Caco-2 (cell line): ENCODE measurements at regions not wholly inside any gene's neighbourhood (a gene's known extent, or its start where the extent isn't known, plus 50 kb on each side); places are given as distances from the start of the nearest gene placed in this dataset.

ENCODE experiments used
- BruUV-seq: library from RNA; stranded (reverse); fragments of 400-500 nt; replicated peaks from 2 replicates; lab custom pipeline; 2021; lab: Mats Ljungman, UMichigan
- CTCF ChIA-PET: fragments of 300-600 bp; sonication (Branson Sonifier 250); formaldehyde crosslinking; loops from one replicate; lab custom pipeline; 2022; ENCODE audit warnings: antibody characterized with exemption; lab: Charles Lee
- POLR2A ChIA-PET: fragments of 300-600 bp; sonication (Branson Sonifier 250); formaldehyde crosslinking; loops from one replicate; lab custom pipeline; 2022; ENCODE audit warnings: antibody characterized with exemption; lab: Charles Lee
- DNase-seq, 2 experiments: peaks; one replicate each; pipeline versions ENCODE4 v3.0.0 to v3.0.0-alpha.2; 2020 to 2022
- H3K27me3 ChIP-seq: replicated peaks from 2 replicates; pipeline ENCODE4 v1.6.0; 2011; ENCODE audit warnings: low read length; ENCODE audit not compliant: control insufficient read depth, insufficient read depth
- H3K36me3 ChIP-seq: 2 replicates; pipeline ENCODE4 v1.5.1; 2011; ENCODE audit warnings: low read length; ENCODE audit not compliant: control insufficient read depth, insufficient read depth
- H3K4me1 ChIP-seq: fragments of 250-450 bp; sonication (Bioruptor Pico); 2 replicates; pipeline ENCODE4 v1.5.1; 2020; ENCODE audit warnings: mild to moderate bottlenecking
- H3K4me3 ChIP-seq: 2 replicates; pipeline ENCODE4 v1.5.1; 2011; ENCODE audit warnings: low read depth, mild to moderate bottlenecking, control low read depth, low read length
- H3K9me3 ChIP-seq: fragments of 250-450 bp; sonication (Bioruptor Pico); 2 replicates; pipeline ENCODE4 v1.5.1; 2020; ENCODE audit warnings: mild to moderate bottlenecking, moderate library complexity
- H3K27ac Mint-ChIP-seq: one replicate; pipeline ENCODE4 v1.8.0; 2022; ENCODE audit warnings: mixed read lengths; ENCODE audit not compliant: unreplicated experiment
- H3K27me3 Mint-ChIP-seq: one replicate; pipeline ENCODE4 v1.8.0; 2022; ENCODE audit warnings: mixed read lengths; ENCODE audit not compliant: insufficient read depth, unreplicated experiment
- H3K36me3 Mint-ChIP-seq: one replicate; pipeline ENCODE4 v1.8.0; 2022; ENCODE audit warnings: mild to moderate bottlenecking, mixed read lengths; ENCODE audit not compliant: insufficient read depth, unreplicated experiment
- H3K4me1 Mint-ChIP-seq: one replicate; pipeline ENCODE4 v1.8.0; 2022; ENCODE audit warnings: low read depth, mixed read lengths; ENCODE audit not compliant: unreplicated experiment
- H3K4me3 Mint-ChIP-seq: one replicate; pipeline ENCODE4 v1.8.0; 2022; ENCODE audit warnings: mild to moderate bottlenecking, moderate library complexity, mixed read lengths; ENCODE audit not compliant: unreplicated experiment
- H3K9me3 Mint-ChIP-seq: one replicate; pipeline ENCODE4 v1.8.0; 2022; ENCODE audit warnings: mixed read lengths; ENCODE audit not compliant: unreplicated experiment
- CTCF ChIP-seq, 2 experiments: fragments of 200-600 bp in 1 of 2; IDR thresholded peaks; 1 replicate in 1 of 2; 2 replicates in 1 of 2; pipeline versions ENCODE4 v1.5.1 to v1.8.0; 2011 to 2022; ENCODE audit warnings: antibody characterized with exemption in 1 of 2, control low read depth in 1 of 2, inconsistent platforms in 1 of 2, low read depth in 1 of 2, low read length in 1 of 2, mild to moderate bottlenecking in 1 of 2, moderate library complexity in 1 of 2; ENCODE audit not compliant: insufficient read depth in 1 of 2, severe bottlenecking in 1 of 2, unreplicated experiment in 1 of 2
- intact Hi-C: fragments of 100-400 bp; cut with micrococcal nuclease; formaldehyde crosslinking; loops from one replicate; pipeline ENCODE4 v1.10.0; 2022; ENCODE audit not compliant: unreplicated experiment

DNA sequence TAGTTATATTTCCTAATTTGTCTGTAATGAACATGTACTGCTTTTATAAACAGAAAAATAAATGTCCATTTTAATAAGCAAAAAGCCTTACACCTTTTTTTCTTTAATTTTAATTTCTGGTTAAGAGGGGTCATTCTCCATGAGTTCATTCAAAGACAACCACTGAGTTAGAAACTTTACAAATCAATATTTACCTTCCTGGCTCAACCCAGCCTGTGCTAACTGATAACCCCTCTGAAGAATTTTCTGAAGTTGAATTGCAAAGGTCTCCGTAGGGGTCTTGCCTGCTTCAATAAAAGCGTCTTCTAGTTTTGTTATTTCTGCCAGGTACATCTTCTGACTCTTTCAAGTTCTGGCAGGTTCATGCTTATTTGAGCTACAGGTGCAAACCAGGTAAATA, 440.4 kb upstream of the SALL1 start:
- H3K27me3 Mint-ChIP-seq, result no peaks in the 10 kb centered on the region
- no peak overlapping the region for H3K4me3 ChIP-seq
- DNase-seq, result no peak
- no peaks in the 10 kb centered on the region for H3K9me3 ChIP-seq
- POLR2A ChIA-PET, result interaction anchor here (0.7 kb wide), 1 partner anchor 23 kb away, joined by 3 read pairs; no protein-coding TSS in a partner anchor
- no peak for TF ChIP-seq CTCF (IDR thresholded peaks at IDR 0.05; ENCODE audit: insufficient read depth in 1 of 2, low read depth in 1 of 2, low read length in 1 of 2, severe bottlenecking in 1 of 2, unreplicated experiment in 1 of 2)
- intact Hi-C loops, result no loop called here
- H3K27ac Mint-ChIP-seq, result no peak overlapping the region
- H3K9me3 Mint-ChIP-seq, result no peaks in the 10 kb centered on the region
- no TSS peak for BruUV-seq
- CTCF ChIA-PET, result no interaction called here
- no peaks in the 10 kb centered on the region for H3K36me3 ChIP-seq
- no peaks in the 10 kb centered on the region for H3K4me1 ChIP-seq
- H3K4me3 Mint-ChIP-seq, result no peak overlapping the region
- H3K27me3 ChIP-seq, result no peaks in the 10 kb centered on the region
- H3K4me1 Mint-ChIP-seq, result no peaks in the 10 kb centered on the region
- H3K36me3 Mint-ChIP-seq, result no peaks in the 10 kb centered on the region

GRCh38 chr16:51579652-51580360, 428.7 kb upstream of the SALL1 start:
- no peak for TF ChIP-seq CTCF (IDR thresholded peaks at IDR 0.05; ENCODE audit: insufficient read depth in 1 of 2, low read depth in 1 of 2, low read length in 1 of 2, severe bottlenecking in 1 of 2, unreplicated experiment in 1 of 2)
- no TSS peak for BruUV-seq
- 0 out of 2 replicates have a peak, but pooled peaks cover 2% of the 10 kb centered on the region for H3K27me3 ChIP-seq
- Mint-ChIP-seq H3K4me3 (no peak overlapping the region), H3K36me3 (no peaks in the 10 kb centered on the region), H3K27me3 (peaks cover 10% of the 10 kb centered on the region), H3K4me1 (no peaks in the 10 kb centered on the region), H3K9me3 (no peaks in the 10 kb centered on the region), H3K27ac (no peak overlapping the region)
- no peaks in the 10 kb centered on the region for H3K36me3 ChIP-seq
- intact Hi-C loops, result no loop called here
- POLR2A ChIA-PET, result no interaction called here
- DNase-seq, result no peak
- no peak overlapping the region for H3K4me3 ChIP-seq
- no peaks in the 10 kb centered on the region for H3K9me3 ChIP-seq
- CTCF ChIA-PET, result no interaction called here
- no peaks in the 10 kb centered on the region for H3K4me1 ChIP-seq

DNA sequence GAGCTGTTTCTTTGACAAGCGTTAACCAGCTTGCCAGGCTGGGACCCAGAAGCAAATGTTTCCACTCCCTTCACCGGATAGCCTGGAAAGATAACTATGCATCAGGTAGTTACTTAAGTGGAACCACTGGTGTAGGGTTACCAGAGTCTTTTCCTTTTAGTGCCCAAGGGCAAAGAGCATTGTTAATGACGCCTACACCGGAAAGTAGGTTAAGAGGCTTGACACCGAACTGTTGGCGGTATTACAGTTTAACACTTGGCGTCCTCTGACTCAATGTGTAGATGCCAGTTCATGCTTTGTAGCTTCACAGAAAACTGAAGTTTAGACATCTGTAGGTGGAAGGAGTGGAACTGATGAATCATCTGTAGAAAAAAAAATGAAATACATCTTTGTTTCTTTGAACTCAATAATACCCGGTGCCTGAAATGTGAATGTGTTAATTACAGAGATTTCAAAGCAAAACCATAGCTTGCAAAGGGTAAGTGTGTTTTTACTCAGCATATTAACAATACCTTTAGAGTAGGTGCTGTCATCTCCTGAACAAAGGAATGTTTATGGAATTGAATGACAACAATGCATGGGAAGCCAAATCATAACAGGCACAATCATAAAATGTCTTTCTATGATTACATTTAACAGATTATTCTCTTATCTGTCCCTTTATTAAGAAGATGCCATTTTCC, 426.7 kb upstream of the SALL1 start:
- no peaks in the 10 kb centered on the region for H3K4me1 Mint-ChIP-seq
- no peaks in the 10 kb centered on the region for H3K36me3 Mint-ChIP-seq
- no peaks in the 10 kb centered on the region for H3K9me3 ChIP-seq
- H3K27ac Mint-ChIP-seq, result no peak overlapping the region
- 0 out of 2 replicates have a peak, but pooled peaks cover 2% of the 10 kb centered on the region for H3K27me3 ChIP-seq
- no peak overlapping the region for H3K4me3 Mint-ChIP-seq
- intact Hi-C loops, result no loop called here
- BruUV-seq, result no TSS peak
- no peaks in the 10 kb centered on the region for H3K9me3 Mint-ChIP-seq
- TF ChIP-seq CTCF (IDR thresholded peaks at IDR 0.05; ENCODE audit: insufficient read depth in 1 of 2, low read depth in 1 of 2, low read length in 1 of 2, severe bottlenecking in 1 of 2, unreplicated experiment in 1 of 2), result no peak
- ChIA-PET POLR2A (interaction anchor here (0.6 kb wide), 1 partner anchor 1824 kb away, joined by 4 read pairs; no protein-coding TSS in a partner anchor), CTCF (no interaction called here)
- no peak overlapping the region for H3K4me3 ChIP-seq
- H3K4me1 ChIP-seq, result no peaks in the 10 kb centered on the region
- peaks cover 17% of the 10 kb centered on the region for H3K27me3 Mint-ChIP-seq
- no peaks in the 10 kb centered on the region for H3K36me3 ChIP-seq
- DNase-seq, result no peak
